ENCODE measurements at regions not wholly inside any gene's neighbourhood (a gene's known extent, or its start where the extent isn't known, plus 50 kb on each side); places are given as distances from the start of the nearest gene placed in this dataset.
"Not testable (repeated sequence)": the region's sequence is repeated elsewhere in the genome, so short reads cannot be mapped to it uniquely, and the experiment has no call there.

- TF ChIP-seq CTCF (optimal IDR thresholded peaks at IDR 0.05 in 1 of 3, IDR thresholded peaks at IDR 0.05 in 1 of 3, conservative IDR thresholded peaks at IDR 0.05 in 1 of 3; ENCODE audit: extremely low read depth in 1 of 3, insufficient read depth in 2 of 3, low read length in 3 of 3); EZH2 (IDR thresholded peaks at IDR 0.05; ENCODE audit: low read length): not testable (repeated sequence)
Measured at GRCh38 chrX:92586643-92587042, 807.5 kb downstream of the PCDH11X start.

Data from keratinocyte (primary cell).